Mesendoderm (in vitro differentiated cells): ENCODE measurements at regions not wholly inside any gene's neighbourhood (a gene's known extent, or its start where the extent isn't known, plus 50 kb on each side); places are given as distances from the start of the nearest gene placed in this dataset.

Experiments
- DNase-seq: peaks from one replicate; pipeline ENCODE4 v3.0.0; 2013
- H2AK5ac ChIP-seq: 2 replicates; pipeline ENCODE4 v1.6.1; 2013; ENCODE audit warnings: low read length, inconsistent platforms
- H2BK120ac ChIP-seq: 2 replicates; pipeline ENCODE4 v1.6.1; 2013; ENCODE audit warnings: low read depth, mild to moderate bottlenecking, low read length, moderate library complexity, mixed read lengths
- H2BK15ac ChIP-seq: replicated peaks from 2 replicates; pipeline ENCODE4 v1.6.1; 2013; ENCODE audit warnings: low read depth, mild to moderate bottlenecking, moderate library complexity
- H2BK5ac ChIP-seq: 2 replicates; pipeline ENCODE4 v1.6.1; 2013; ENCODE audit warnings: low read length, inconsistent platforms
- H3K18ac ChIP-seq: 2 replicates; pipeline ENCODE4 v1.6.1; 2013; ENCODE audit warnings: mild to moderate bottlenecking, low read length, mixed read lengths
- H3K23ac ChIP-seq: one replicate; pipeline ENCODE4 v1.6.1; 2013; ENCODE audit warnings: low read length
- H3K27ac ChIP-seq: 2 replicates; pipeline ENCODE4 v1.5.1; 2013; ENCODE audit warnings: low read depth, mild to moderate bottlenecking, inconsistent platforms, low read length, moderate library complexity
- H3K27me3 ChIP-seq: 2 replicates; pipeline ENCODE4 v1.6.1; 2013; ENCODE audit warnings: low read length, control low read depth, mild to moderate bottlenecking, inconsistent platforms; ENCODE audit not compliant: insufficient read depth, poor library complexity
- H3K36me3 ChIP-seq: 2 replicates; pipeline ENCODE4 v1.6.1; 2013; ENCODE audit warnings: low read length, inconsistent platforms; ENCODE audit not compliant: control insufficient read depth, insufficient read depth
- H3K4ac ChIP-seq: one replicate; pipeline ENCODE4 v1.6.1; 2013; ENCODE audit warnings: low read depth, mild to moderate bottlenecking, low read length, moderate library complexity
- H3K4me1 ChIP-seq: 2 replicates; pipeline ENCODE4 v1.6.1; 2013; ENCODE audit warnings: low read depth, low read length, inconsistent platforms; ENCODE audit not compliant: control insufficient read depth
- H3K4me2 ChIP-seq: 2 replicates; pipeline ENCODE4 v1.6.1; 2013; ENCODE audit warnings: low read length
- H3K4me3 ChIP-seq: 2 replicates; pipeline ENCODE4 v1.5.1; 2013; ENCODE audit warnings: mild to moderate bottlenecking, low read length
- H3K56ac ChIP-seq: one replicate; pipeline ENCODE4 v1.6.1; 2013; ENCODE audit warnings: low read length
- H3K79me1 ChIP-seq: 2 replicates; pipeline ENCODE4 v1.6.1; 2013; ENCODE audit warnings: low read length, inconsistent platforms
- H3K79me2 ChIP-seq: 2 replicates; pipeline ENCODE4 v1.6.1; 2013; ENCODE audit warnings: mild to moderate bottlenecking, low read length; ENCODE audit not compliant: control insufficient read depth, insufficient read depth
- H3K9ac ChIP-seq: 2 replicates; pipeline ENCODE4 v1.6.1; 2013; ENCODE audit warnings: low read length, inconsistent platforms
- H4K5ac ChIP-seq: one replicate; pipeline ENCODE4 v1.6.1; 2013; ENCODE audit warnings: low read length
- H4K8ac ChIP-seq: one replicate; pipeline ENCODE4 v1.6.1; 2013; ENCODE audit warnings: low read depth, mild to moderate bottlenecking, control low read depth, low read length, moderate library complexity
- WGBS: extraction: QIAGEN DNeasy Blood & Tissue Kit; methylation state at CpG from one replicate; pipeline ENCODE4 v1.1.7; 2013; ENCODE audit warnings: low lambda C conversion rate, missing lambda C conversion rate; ENCODE audit not compliant: insufficient coverage; ENCODE audit errors: extremely low coverage; 5-methylcytosine and 5-hydroxymethylcytosine counted together

DNA sequence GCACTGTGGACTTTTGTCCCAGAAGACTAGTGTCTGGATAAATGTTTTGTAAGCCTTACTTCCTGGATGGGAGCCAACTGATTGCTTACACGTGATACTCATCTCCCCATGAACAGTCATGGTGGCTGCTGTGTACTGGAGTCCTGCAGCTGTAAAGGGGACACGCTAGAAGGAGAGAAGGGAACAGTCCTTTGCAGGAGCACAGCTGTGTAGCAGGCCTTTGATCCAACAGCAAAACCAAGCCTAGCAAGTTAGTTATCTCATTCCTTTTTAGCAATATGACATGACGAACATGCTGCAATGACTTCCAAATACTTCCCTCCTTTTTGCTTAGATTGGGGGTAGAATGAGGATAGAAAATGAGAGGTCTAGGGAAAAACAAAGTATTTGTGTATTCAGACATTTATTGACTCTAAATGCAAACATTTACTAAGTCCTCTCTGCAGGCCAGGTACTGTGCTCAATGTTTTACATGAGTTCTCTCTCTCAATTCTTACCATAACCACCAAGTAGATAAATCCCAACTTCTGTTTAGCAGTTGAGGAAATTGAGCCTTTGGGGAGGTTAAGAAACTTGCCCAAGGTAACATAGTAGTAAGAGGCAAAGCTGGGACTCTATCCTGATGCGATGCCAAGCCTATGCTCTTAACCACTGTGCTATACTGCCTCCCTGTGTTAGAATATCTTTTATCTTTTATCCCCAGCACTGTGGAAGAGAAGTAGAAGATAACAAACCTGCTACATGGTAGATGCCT, 55.4 kb upstream of the CD28 start:
- Histone ChIP-seq H3K79me2 (no peaks in the 10 kb centered on the region), H3K36me3 (no peaks in the 10 kb centered on the region), H2BK120ac (no peak overlapping the region), H3K27me3 (no peaks in the 10 kb centered on the region), H2BK5ac (no peak overlapping the region), H2AK5ac (no peak overlapping the region), H4K8ac (no peak overlapping the region), H4K5ac (no peak overlapping the region), H3K4me3 (no peak overlapping the region), H3K56ac (no peak overlapping the region), H3K4me1 (peaks cover 5% of the 10 kb centered on the region), H3K4ac (no peak overlapping the region), H3K23ac (no peak overlapping the region), H3K18ac (no peak overlapping the region), H3K79me1 (no peaks in the 10 kb centered on the region), H2BK15ac (no peak overlapping the region), H3K4me2 (no peak overlapping the region), H3K27ac (no peak overlapping the region), H3K9ac (no peak overlapping the region)
- no CpG with 5 or more reads among the region's 4 CpGs for WGBS
- DNase-seq, result peak; percentile 73

- no peak overlapping the region for H3K9ac ChIP-seq
- WGBS, result no CpG with 5 or more reads among the region's 1 CpG
Measured at GRCh38 chr2:203651621-203652020, 54.8 kb upstream of the CD28 start.

DNA sequence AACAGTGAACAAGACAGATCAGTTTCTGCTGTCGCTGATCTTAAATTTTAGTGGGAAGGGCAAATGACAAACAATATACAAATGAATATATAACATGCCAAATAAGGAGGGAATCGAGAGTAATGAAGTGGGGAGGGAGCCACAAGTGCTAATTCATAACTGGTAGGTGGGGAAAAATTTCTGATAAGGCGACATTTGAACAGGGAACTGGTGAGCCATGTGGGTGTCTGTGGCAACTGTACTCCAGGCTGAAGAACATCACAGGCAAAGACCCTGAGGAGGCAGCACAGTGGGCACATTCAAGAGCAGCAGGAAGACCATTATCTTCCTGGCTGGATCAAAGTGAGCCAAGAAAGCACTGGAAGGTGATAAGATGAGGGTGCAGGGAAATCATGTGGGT, 51.6 kb upstream of the CD28 start:
- Histone ChIP-seq H3K4me3 (no peak overlapping the region), H2BK120ac (no peak overlapping the region), H3K4me1 (peaks cover 5% of the 10 kb centered on the region), H2BK15ac (no peak overlapping the region), H3K18ac (no peak overlapping the region), H3K27ac (no peak overlapping the region), H4K8ac (no peak overlapping the region), H3K79me1 (no peaks in the 10 kb centered on the region), H3K23ac (no peak overlapping the region), H3K9ac (no peak overlapping the region), H3K56ac (no peak overlapping the region), H3K36me3 (no peaks in the 10 kb centered on the region), H4K5ac (no peak overlapping the region), H3K79me2 (no peaks in the 10 kb centered on the region), H3K27me3 (no peaks in the 10 kb centered on the region), H3K4ac (no peak overlapping the region), H2AK5ac (peak overlapping the region; percentile 62), H2BK5ac (no peak overlapping the region), H3K4me2 (no peak overlapping the region)
- DNase-seq, result no peak
- no CpG with 5 or more reads among the region's 3 CpGs for WGBS

More at GRCh38 chr2:203651621-203652020, 54.8 kb upstream of the CD28 start:
- no peak overlapping the region for H3K18ac ChIP-seq
- no peak overlapping the region for H2BK5ac ChIP-seq
- no peak for DNase-seq
- H3K4me1 ChIP-seq, result peaks cover 5% of the 10 kb centered on the region
- no peaks in the 10 kb centered on the region for H3K79me1 ChIP-seq
- H3K23ac ChIP-seq, result no peak overlapping the region
- no peak overlapping the region for H4K8ac ChIP-seq
- no peak overlapping the region for H2AK5ac ChIP-seq
- H3K27ac ChIP-seq, result no peak overlapping the region
- H3K4ac ChIP-seq, result no peak overlapping the region
- H3K27me3 ChIP-seq, result no peaks in the 10 kb centered on the region
- H3K4me3 ChIP-seq, result no peak overlapping the region
- H2BK15ac ChIP-seq, result no peak overlapping the region
- no peak overlapping the region for H4K5ac ChIP-seq
- no peak overlapping the region for H2BK120ac ChIP-seq
- H3K79me2 ChIP-seq, result no peaks in the 10 kb centered on the region
- no peak overlapping the region for H3K56ac ChIP-seq
- H3K4me2 ChIP-seq, result no peak overlapping the region
- no peaks in the 10 kb centered on the region for H3K36me3 ChIP-seq

GRCh38 chr2:203656522-203657287, 49.7 kb upstream of the CD28 start:
- Histone ChIP-seq H2AK5ac (no peak overlapping the region), H3K9ac (no peak overlapping the region), H3K56ac (no peak overlapping the region), H2BK5ac (no peak overlapping the region), H3K4me2 (no peak overlapping the region), H3K4ac (no peak overlapping the region), H3K79me2 (no peaks in the 10 kb centered on the region), H3K27me3 (no peaks in the 10 kb centered on the region), H3K36me3 (no peaks in the 10 kb centered on the region), H4K5ac (no peak overlapping the region), H3K79me1 (no peaks in the 10 kb centered on the region), H3K18ac (no peak overlapping the region), H3K23ac (no peak overlapping the region), H4K8ac (no peak overlapping the region), H2BK15ac (no peak overlapping the region), H2BK120ac (no peak overlapping the region), H3K4me3 (no peak overlapping the region), H3K4me1 (peaks cover 5% of the 10 kb centered on the region), H3K27ac (no peak overlapping the region)
- WGBS, result no CpG with 5 or more reads among the region's 10 CpGs
- DNase-seq, result peak; percentile 48
